CD4-positive, alpha-beta T cell treated with Interleukin-1 beta for 1 hour (primary cell): ENCODE measurements at regions not wholly inside any gene's neighbourhood (a gene's known extent, or its start where the extent isn't known, plus 50 kb on each side); places are given as distances from the start of the nearest gene placed in this dataset.
"Not testable (repeated sequence)": the region's sequence is repeated elsewhere in the genome, so short reads cannot be mapped to it uniquely, and the experiment has no call there.

Source experiments
- DNase-seq, 2 donors: peaks; one replicate each; pipeline ENCODE4 v3.0.0-alpha.2; 2020 to 2022

DNA sequence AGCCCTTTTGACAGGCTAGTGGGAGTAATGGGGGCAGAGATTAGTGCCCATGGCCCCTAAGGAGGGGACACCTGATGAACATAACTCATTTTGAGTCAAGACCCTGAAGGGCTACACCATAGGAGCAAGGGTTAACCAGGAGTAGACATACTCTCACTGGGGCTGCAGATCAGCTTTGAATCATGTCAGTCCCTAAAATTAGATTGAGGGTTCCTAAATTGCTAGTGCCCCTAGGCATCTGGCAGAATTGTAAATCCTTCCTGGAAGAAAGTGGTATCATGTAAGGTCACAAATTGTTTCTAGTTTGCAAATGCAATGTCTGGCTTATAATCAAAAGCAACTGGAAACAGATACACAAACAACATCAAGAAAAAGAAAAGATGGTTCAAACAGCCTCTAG lies 52.1 kb upstream of the LRRC37A2 start:
- DNase-seq: not testable (repeated sequence)

DNA sequence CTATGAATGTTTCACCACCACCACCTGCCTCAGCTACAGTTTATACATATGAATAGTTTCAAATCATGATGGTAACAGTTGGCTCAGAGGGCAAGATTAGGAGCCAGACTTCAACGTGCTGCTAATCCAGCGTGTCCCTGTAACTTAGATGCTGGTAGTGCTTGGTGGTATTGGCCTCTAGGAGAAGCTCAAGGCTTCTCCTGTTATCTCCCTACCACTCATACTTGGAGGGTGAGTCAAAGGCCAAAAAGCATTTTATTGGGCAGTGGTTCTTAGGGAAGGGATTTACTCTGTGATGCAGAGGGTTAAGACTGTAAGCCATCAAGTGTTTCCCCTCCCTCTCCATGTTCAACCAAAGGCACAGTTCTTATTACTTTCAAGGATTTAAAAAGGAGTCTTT lies 57.2 kb upstream of the LRRC37A2 start:
- DNase-seq: not testable (repeated sequence)

DNA sequence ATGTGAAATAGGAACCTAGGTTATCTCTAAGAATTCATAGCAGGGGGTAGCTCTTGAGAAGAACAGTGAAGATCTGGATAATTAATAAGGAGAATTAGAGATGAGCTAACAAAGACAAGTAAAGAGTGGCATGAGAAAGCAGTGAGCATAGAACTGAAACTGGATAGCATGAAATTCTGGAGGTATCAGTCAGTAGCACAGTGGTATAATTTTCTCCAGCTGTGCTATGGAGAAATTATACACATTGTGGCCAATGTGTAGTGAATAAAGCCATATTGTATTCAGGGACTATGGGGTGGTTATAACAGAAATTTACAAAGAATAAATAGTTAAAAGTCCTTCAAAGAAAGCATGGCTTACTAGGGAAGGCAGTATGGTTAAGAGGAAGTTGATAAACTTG lies 57.7 kb upstream of the LRRC37A2 start:
- DNase-seq: not testable (repeated sequence)

DNA sequence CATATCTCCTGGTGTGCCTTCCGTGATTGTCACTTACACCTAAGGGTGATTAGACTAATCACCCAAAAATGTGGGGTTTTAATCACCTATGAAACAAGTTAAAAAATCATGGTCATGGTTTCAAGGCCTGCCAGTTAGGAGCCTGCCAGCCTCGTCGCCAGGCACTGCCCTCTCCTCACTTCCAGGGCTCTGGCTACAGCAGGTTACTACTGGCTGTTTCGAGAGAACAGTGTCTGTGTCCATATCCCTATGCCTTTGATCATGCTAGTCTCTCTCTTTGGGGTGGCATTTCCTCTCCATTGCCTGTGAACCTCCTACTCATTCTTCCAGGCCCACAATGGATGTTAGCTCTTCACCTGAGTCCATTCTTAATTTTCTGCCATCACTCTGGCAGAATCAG lies 59.2 kb upstream of the LRRC37A2 start:
- not testable (repeated sequence) for DNase-seq

DNA sequence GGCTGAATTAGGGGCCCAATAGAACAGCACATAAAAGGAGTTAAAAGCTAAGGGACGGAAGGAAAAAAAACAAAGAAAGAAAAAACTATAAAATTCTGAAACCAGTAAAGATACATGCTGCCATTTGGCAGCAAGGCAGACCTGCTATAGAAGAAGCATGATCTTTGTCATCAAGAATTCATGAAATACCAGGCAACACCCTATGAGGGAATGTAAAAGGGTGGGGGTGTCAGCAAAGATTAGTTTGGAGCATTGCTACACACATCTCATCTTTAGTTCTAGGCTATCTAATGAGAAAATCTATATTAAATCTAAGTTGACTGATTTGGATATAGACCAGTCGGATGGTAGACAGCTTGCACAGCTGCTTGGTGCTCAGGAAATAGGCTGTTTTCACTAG lies 66.4 kb upstream of the LRRC37A2 start:
- not testable (repeated sequence) for DNase-seq

DNA sequence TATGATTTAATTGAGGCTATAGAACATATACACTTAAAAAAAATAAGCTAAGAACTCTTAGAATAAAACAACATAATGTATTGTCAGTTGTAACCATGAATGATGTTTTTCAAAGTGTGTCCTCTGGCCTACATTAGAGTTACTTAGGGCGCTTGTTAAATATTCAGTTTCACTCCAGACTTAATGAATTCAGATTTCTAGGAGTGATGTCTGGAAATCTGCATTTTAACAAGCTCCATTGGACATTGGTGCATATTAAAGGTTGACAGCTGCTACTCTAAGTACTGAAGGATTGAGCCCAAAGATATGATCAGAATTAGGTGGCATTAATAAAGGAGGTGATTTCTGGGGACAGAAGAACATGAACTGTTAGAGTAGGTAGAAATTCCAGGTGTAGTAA lies 66.9 kb upstream of the LRRC37A2 start:
- DNase-seq: not testable (repeated sequence)

DNA sequence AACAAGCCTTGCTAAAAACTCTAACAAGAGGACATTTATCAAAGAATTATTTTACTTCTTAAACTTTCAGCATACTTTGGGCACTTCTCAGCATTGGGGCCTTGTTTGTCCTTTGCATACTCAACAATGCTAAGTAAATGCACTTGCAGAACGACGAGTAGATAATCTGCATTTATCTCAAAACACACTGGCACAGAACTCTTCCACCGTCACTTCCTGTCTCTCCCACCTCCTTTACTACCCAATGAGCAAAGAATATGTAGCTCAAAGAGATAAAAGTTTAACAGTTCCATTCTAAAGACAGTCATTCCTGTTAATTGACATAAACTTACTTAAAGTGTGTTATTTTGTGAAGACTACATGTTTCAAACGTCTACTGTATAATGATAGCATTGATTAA lies 70.1 kb upstream of the LRRC37A2 start:
- not testable (repeated sequence) for DNase-seq

DNA sequence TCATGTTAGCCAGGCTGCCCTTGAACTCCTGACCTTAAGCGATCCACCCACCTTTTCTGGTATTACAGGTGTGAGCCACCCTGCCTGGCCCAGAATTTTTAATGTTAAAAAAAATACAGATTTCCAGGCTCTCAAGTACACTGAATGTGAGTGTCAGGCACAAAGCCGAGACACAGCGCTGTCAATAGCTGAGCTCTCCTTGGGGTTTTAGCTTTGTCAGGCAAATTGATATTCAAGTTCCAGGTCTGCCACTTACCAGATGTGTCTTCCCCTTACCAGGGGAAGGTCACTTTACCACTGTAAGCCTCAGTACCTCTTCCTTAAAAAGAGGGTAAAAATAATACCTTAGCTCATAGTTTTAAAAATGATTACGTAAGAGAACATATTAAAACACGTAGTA lies 71.6 kb upstream of the LRRC37A2 start:
- not testable (repeated sequence) for DNase-seq

DNA sequence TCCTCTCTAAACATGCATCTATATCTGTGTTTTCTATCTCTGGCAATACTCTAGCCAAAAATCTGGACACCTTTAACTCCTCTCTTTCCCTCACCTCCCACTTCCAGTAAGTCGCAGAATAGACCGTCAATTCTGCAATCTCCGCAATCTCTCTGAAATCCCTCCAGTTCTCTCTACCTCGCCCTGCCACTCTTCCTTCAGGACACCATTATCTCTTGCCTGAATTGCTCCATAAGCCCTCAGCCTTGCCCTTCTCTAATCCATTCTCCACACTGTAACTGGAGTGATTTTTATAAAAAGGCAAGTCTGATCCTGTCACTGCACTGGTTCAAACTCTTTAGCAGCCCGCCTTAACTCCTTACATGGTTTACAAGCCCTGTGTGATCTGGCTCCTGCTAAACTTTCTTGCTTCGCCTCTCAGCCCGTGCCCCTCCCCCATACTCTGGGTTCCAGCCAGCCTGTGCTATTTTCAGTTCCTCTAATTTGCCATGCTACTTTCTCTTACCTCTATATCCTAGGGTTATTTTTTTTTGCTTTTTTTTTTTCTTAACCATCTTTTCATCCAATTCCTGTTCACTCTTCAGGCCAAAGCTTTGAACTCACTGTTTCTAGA lies 73.0 kb upstream of the ARL17B start:
- not testable (repeated sequence) for DNase-seq

DNA sequence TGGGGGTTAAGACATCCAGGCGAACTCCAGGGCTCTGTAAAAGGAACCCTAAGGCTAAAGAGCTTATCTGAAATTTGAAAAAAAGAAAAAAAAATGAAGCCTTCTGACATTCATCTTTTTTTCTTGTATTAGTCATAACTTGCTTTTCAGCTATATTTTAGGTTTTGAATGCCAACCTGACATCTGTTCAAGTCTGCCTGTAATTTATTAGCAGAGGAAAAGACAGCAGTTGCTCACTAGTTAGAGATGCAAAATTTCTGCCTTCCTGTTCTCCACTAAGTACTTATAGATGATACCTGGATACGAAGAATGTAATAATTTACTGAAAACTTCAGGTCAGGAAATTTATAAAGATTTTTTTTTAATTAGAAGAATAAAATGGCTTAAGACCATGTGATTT lies 68.7 kb upstream of the ARL17B start:
- DNase-seq: not testable (repeated sequence)

DNA sequence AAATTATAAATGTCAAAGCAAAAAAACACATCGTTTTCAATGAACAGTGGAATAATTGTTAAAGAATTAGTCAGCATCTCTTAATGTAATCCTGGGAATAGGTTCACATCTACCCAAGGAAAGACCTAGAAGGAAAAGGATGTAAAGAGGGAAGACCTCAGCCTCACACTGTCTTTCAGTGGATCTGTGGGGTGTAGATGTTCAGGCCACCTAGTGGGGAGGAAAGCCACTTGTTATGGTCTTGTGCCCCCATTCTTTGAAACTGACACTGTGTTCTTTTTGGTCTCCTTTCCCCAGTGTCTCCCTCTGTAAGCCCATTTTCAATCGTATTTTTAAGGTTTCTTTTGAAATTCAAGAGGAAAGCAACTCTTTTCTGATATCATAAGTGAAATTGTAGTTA lies 68.1 kb upstream of the ARL17B start:
- DNase-seq: not testable (repeated sequence)

DNA sequence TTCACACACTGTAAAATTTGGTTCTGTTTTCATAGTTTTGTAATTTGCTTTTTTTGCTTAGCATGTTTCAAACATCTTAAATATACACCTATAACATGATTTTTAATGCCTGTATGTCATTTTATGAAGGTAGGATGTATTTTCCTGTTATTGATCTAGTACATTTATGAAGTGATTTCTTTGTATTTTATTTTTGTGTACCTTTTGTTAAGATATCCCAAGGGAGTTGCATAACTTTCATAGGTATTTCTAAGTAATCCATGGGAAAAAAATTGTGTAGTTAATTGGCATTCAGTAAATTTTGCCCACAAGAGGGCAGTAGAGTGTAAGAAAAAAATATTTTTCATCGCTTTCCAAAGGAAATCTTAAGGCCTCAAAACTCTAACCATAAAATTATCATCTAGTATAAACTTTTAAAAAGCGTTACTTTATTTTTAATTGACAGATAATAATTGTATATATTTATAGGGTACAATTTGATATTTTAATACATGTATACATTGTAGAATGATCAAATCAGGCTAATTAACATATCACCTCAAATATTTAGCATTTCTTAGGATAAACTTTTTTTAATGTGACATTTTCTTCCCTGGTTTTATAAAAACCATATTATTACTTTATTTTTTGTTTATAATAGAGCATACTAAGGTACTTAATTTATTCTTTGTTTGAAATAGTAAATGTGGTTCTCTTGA lies 62.8 kb upstream of the ARL17B start:
- not testable (repeated sequence) for DNase-seq

DNA sequence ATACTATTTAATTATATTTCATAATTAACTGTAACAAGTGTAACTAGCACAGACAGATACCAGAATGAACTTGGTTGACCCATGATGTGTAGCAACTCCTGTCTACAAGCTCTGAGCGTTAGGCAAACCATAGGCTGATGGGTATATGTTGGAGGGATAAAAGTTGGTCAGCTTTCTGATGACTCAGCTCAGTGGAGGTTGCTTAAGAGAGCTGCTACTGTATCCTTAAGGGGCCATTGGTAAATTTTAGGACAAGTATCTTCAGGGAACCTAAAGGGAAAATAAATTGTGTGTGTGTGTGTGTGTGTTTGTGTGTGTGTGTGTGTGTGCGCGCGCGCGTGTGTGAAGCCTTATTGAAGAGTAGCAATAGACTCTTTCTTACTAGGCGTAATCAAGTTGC lies 56.3 kb upstream of the ARL17B start:
- DNase-seq: peak in 1 of 2 donors; percentile 16

DNA sequence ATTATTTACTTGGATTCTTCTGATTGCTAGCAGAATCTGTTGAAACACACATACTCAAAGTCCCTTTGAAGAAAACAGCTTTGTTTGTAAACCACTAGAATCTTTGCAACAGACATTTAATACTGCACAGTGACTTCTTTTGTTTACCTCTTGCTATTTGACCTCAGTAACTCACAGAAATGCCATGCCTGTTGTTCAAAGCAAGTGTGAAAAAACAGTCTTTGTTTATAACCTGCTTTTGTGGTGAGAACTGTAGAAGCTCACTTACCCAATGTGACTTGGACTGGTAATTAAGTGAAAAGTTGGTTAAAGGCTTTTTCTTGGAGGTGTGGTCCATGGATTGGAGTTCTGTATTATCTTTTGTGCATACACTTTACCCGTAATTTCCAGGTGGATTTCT lies 55.7 kb upstream of the ARL17B start:
- not testable (repeated sequence) for DNase-seq

DNA sequence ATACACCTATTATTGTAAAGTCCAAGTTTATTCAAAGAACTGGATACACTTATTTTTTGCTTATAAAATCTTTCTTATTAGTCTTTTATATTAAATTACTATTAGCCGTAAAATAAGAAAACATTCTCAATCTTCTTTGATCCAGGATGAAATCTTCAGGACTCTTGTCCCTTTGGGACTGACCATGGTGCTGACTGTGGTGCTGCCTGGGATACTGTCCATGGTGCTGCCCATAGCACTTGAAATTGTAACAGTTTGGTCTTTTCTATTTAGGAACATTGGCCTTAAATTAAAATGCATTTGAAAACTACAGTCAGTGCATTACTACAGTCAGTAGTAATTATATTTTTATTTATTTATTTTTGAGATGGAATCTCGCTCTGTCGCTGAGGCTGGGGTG lies 53.0 kb upstream of the ARL17B start:
- not testable (repeated sequence) for DNase-seq

DNA sequence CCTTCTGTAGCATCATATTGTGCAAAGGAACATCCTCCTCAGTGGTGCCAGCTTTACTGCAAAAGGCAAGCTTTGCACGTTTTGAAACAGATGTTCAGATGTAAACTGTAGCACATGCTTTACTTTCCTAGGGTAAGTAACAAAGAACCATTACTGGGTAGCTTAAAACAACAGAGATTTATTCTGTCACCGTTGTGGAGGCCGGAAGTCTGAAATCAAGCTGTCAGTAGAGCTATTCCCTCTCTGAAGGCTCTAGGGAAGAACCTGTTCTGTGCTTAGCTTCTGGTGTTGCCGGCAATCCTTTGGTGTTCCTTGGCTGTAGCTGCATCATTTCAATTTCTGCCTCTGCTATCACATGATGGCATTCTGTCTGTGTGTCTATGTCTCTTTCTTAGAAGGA lies 50.6 kb upstream of the ARL17B start:
- DNase-seq: not testable (repeated sequence)

DNA sequence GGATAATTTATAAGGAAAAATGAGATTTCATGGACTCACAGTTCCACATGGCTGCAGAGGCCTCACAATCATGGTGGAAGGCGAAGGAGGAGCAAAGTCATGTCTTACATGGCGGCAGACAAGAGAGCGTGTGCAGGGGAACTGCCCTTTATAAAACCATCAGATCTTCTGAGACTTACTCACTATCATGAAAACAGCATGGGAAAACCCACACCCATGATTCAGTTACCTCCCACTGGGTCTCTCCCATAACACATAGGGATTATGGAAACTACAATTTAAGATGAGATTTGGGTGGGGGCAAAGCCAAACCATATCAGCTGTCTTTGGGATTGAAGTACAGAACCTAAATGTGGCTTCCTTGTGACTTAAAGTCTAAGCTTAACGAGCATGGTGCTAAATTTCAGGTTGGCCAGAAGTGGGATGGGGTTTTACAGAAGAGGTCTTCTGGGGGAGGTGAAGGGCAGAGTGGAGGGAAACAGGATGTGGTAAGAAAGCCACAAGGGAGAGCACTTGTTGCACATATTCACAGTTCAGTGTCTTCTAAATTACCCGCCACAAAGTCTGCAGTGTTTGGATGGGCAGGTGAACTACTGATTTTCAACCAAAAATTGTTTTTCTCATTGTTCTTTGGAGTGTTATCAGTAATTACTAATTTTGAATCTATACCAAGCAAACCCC lies 49.7 kb upstream of the ARL17B start:
- not testable (repeated sequence) for DNase-seq
